ENCODE measurements at regions not wholly inside any gene's neighbourhood (a gene's known extent, or its start where the extent isn't known, plus 50 kb on each side); places are given as distances from the start of the nearest gene placed in this dataset.

DNA sequence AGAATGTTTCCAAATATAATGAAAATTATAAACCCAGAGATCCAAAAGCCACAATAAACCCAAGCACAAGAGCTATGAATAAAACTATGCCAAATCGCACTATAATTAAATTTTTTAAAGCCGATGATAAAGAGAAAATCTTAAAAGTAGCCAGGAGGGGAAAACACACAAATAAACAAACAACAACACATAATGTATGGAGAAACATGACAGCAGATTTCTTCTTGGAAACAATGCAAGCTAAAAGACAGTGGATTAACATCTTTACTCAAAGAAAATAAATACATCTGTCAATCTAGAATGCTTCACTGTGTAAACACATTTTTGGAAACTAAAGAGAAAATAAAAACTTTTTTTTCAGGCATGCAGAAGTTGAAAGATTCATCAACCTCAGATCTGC lies 53.0 kb upstream of the SMOX start:
- TF ChIP-seq, protein P1, sequence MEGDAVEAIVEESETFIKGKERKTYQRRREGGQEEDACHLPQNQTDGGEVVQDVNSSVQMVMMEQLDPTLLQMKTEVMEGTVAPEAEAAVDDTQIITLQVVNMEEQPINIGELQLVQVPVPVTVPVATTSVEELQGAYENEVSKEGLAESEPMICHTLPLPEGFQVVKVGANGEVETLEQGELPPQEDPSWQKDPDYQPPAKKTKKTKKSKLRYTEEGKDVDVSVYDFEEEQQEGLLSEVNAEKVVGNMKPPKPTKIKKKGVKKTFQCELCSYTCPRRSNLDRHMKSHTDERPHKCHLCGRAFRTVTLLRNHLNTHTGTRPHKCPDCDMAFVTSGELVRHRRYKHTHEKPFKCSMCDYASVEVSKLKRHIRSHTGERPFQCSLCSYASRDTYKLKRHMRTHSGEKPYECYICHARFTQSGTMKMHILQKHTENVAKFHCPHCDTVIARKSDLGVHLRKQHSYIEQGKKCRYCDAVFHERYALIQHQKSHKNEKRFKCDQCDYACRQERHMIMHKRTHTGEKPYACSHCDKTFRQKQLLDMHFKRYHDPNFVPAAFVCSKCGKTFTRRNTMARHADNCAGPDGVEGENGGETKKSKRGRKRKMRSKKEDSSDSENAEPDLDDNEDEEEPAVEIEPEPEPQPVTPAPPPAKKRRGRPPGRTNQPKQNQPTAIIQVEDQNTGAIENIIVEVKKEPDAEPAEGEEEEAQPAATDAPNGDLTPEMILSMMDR (IDR thresholded peaks at IDR 0.05; ENCODE audit: insufficient read depth, low read length, missing control alignments) = no peak
- CTCF ChIA-PET = interaction anchor here (0.9 to 1.8 kb wide), 3 partner anchors 11 to 13 kb away, joined by 3 to 7 read pairs (median 3); no protein-coding TSS in a partner anchor
- DNase-seq (ENCODE audit: low read depth, low spot score) = no peak
- no peak overlapping the region for H3K4me3 ChIP-seq (ENCODE audit: low read depth, low read length)
- POLR2A ChIA-PET = no interaction called here

DNA sequence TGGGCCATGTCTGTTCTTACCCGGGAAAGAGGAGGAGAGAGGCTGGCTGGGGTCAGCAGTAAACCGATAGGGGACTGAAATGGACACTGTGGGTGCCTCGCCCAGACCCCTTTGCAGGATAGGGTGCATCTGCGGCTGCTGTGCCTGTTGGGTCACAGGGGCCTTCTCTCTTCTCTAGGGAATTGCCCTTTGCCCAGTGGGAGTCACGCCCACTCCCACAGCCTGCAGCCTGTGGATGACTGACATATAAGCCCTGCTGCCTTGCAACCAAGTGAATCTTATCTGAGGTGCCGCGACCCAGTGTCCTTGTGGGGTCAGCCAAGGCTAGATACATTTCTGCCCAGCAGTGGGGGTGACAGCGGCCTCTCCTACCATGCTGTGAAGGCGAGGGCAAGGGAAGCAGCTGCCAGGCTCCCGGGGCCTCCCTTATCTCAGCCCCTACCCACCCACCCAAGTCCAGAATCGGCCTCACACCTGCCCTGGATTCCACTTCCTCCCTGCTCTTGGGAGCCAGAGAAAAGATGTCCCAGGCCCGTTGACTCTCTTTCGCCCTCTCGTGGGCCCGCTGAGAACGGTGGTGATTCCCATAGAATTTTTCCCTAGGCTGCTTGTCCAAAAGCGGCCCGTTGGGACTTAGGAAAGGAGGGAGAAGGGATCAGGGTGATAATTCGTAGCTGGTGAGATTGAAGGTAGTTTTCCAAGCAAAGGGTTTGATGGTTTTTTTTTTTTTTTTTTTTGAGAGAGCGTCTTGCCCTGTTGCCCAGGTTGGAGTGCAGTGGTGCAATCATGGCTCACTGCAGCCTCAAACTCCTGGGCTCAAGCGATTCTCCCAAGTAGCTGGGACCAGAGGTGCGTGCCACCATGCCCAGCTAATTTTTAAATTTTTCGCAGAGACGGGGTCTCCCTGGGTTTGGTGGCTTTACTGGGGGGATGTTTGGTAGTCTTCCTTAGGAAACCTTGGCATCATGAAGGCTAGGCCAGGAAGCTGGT lies 56.8 kb upstream of the SMOX start:
- H3K4me3 ChIP-seq (ENCODE audit: low read depth, low read length) = no peak overlapping the region
- POLR2A ChIA-PET = no interaction called here
- CTCF ChIA-PET = interaction anchor here (0.7 to 3.3 kb wide), 58 partner anchors 8 to 907 kb away, joined by 3 to 36 read pairs (median 4); no protein-coding TSS in a partner anchor
- DNase-seq (ENCODE audit: low read depth, low spot score) = no peak
- TF ChIP-seq, protein P1 (IDR thresholded peaks at IDR 0.05; ENCODE audit: insufficient read depth, low read length, missing control alignments) = peak; percentile 82

DNA sequence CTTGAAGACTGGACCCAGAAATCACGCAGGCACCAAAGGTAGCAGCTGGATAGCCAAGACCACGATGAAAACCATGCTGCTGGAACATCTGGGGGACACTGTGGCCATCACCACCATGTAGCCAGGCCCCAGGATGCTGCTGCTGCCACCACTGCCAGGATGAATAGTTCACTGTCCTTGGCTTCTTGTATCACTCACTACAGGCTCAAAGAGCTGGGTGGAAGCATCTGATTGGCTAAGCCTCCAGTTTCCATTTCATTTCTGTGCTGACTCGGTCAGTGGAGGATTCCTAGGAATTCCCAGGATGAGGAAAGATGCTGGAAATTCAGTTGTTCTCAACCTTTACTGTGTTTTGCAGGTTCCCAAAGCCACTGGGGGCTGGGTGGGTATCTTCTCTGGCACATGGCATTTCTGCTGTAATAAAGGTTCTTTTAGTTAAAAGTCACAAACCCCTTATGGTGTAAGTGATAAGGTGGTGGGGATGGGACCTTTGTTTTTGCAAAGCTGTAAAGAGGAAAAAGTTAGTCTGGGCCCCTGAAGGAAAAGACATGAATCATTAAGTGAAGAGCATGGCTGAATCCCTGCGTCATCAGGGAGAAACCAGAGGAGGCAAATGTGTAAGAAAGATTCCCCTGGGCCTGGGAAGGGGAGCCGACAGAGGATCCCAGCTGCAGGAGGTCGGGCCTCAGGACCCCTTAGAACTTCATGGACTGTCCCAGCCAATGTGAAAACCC lies 57.7 kb upstream of the SMOX start:
- TF ChIP-seq, protein P1 (IDR thresholded peaks at IDR 0.05; ENCODE audit: insufficient read depth, low read length, missing control alignments) = no peak
- ChIA-PET CTCF (interaction anchor here (0.9 to 3.3 kb wide), 15 partner anchors 10 to 322 kb away, joined by 3 to 36 read pairs (median 5); no protein-coding TSS in a partner anchor), POLR2A (interaction anchor here (0.6 kb wide), 1 partner anchor 17 kb away, joined by 3 read pairs; no protein-coding TSS in a partner anchor)
- no peak overlapping the region for H3K4me3 ChIP-seq (ENCODE audit: low read depth, low read length)
- peak; percentile 77 for DNase-seq (ENCODE audit: low read depth, low spot score)

DNA sequence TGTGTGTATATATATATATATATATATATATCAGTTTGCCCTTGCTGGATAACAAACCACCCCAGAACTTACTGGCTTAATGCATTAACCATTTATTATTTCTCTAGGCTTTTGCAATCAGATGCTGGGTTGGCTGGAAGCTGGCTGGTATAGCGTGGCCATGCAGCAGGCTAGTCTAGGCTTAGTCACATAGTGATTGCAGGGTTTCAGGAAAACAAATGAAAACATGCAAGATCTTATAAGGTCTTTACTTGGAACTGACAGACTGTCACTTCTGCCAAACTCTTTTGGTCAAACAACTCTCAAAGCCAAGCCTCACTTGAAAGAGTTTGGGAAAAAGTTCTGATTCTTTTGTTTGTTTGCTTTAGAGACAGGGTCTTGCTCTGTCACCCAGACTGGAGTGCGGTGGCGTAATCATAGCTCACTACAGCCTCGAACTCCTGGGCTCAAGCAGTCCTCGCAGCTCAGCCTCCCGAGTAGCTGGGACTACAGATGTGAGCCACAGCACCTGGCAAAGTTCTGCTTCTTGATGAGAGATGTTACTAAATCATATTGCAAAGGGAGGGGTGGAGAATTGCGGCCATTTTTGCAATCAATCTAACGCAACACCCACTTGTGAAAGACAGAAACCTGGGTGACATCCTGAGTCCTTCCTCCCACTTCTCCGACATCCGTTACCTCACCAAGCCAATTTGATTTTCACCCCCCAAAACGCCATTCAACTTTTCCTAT lies 58.7 kb upstream of the SMOX start:
- TF ChIP-seq, protein P1 (IDR thresholded peaks at IDR 0.05; ENCODE audit: insufficient read depth, low read length, missing control alignments) = no peak
- ChIA-PET POLR2A (no interaction called here), CTCF (interaction anchor here (0.9 to 3.3 kb wide), 6 partner anchors 18 to 321 kb away, joined by 3 to 17 read pairs (median 4); no protein-coding TSS in a partner anchor)
- no peak for DNase-seq (ENCODE audit: low read depth, low spot score)
- no peak overlapping the region for H3K4me3 ChIP-seq (ENCODE audit: low read depth, low read length)

DNA sequence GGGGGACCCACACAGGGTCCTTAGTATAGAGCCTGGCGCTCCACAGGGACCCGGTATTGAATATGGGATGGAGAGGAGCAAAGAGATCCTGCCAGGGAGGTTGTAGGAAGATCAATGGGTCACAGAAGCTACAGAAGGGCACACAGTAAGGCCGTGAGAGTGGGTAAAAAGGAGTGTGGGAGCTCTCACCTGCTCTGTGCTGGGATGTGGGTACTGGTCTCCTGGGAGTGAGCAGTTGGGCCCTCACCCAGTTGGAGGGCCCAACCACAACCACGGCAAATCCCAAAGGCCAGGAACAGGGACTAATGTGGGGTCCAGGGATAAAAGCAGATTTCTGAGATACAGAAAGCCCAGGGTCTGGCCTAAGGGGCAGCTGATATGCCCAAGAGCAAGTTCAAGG lies 59.9 kb upstream of the SMOX start:
- ChIA-PET POLR2A (no interaction called here), CTCF (no interaction called here)
- DNase-seq (ENCODE audit: low read depth, low spot score) = no peak
- TF ChIP-seq, protein P1 (IDR thresholded peaks at IDR 0.05; ENCODE audit: insufficient read depth, low read length, missing control alignments) = no peak
- no peak overlapping the region for H3K4me3 ChIP-seq (ENCODE audit: low read depth, low read length)
